ENCODE measurements at regions not wholly inside any gene's neighbourhood (a gene's known extent, or its start where the extent isn't known, plus 50 kb on each side); places are given as distances from the start of the nearest gene placed in this dataset.

DNA sequence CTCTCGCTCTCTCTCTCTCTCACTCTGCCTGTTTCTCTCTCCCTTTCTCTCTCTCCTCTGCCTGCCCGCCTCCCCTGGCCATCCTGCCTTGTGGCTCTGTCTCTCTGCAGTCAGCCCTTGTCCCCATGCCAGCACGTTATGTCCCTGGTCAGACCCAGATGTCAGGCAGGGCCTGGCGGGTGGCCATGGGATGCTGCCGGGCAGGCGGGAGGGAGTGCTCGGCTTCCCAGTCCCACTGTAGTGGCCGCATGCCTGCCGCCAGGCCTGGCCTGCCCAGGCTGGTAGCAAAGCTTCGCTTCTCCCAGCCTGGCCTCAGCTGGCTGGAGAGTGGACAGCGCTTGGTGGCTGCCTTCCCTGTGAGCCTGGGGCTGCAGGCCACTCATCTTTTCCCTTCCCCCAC lies 121.5 kb upstream of the ZNF716 start:
- Histone ChIP-seq H3K4me1 (no peaks in the 10 kb centered on the region), H3K36me3 (no peaks in the 10 kb centered on the region), H3K9me3 (no peaks in the 10 kb centered on the region), H3K27me3 (no peaks in the 10 kb centered on the region), H3K4me3 (no peak overlapping the region), H3K27ac (no peak overlapping the region)
- in situ Hi-C loops (cut with MboI; ENCODE audit: low sequenced_read_pairs in 4 of 4), result no loop called here
- ATAC-seq (no peak), DNase-seq (no peak)
- TF ChIP-seq, protein P1, sequence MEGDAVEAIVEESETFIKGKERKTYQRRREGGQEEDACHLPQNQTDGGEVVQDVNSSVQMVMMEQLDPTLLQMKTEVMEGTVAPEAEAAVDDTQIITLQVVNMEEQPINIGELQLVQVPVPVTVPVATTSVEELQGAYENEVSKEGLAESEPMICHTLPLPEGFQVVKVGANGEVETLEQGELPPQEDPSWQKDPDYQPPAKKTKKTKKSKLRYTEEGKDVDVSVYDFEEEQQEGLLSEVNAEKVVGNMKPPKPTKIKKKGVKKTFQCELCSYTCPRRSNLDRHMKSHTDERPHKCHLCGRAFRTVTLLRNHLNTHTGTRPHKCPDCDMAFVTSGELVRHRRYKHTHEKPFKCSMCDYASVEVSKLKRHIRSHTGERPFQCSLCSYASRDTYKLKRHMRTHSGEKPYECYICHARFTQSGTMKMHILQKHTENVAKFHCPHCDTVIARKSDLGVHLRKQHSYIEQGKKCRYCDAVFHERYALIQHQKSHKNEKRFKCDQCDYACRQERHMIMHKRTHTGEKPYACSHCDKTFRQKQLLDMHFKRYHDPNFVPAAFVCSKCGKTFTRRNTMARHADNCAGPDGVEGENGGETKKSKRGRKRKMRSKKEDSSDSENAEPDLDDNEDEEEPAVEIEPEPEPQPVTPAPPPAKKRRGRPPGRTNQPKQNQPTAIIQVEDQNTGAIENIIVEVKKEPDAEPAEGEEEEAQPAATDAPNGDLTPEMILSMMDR (IDR thresholded peaks at IDR 0.05 in 4 of 5, conservative IDR thresholded peaks at IDR 0.05 in 1 of 5), result no peak
- TF ChIP-seq POLR2A (IDR thresholded peaks at IDR 0.05), result no peak
- intact Hi-C loops (cut with DNase I; ENCODE audit: low total_unique reads), result no loop called here

- TF ChIP-seq, protein P1 (IDR thresholded peaks at IDR 0.05 in 4 of 5, conservative IDR thresholded peaks at IDR 0.05 in 1 of 5), result no peak
- TF ChIP-seq POLR2A (IDR thresholded peaks at IDR 0.05), result no peak
- in situ Hi-C loops (cut with MboI; ENCODE audit: low sequenced_read_pairs in 4 of 4) (no loop called here), intact Hi-C loops (cut with DNase I; ENCODE audit: low total_unique reads) (no loop called here)
- no peak for ATAC-seq
- no peak for DNase-seq
- Histone ChIP-seq H3K9me3 (no peaks in the 10 kb centered on the region), H3K36me3 (no peaks in the 10 kb centered on the region), H3K4me3 (no peak overlapping the region), H3K27ac (no peak overlapping the region), H3K4me1 (no peaks in the 10 kb centered on the region), H3K27me3 (no peaks in the 10 kb centered on the region)
Observed at GRCh38 chr7:57328963-57329362, 121.0 kb upstream of the ZNF716 start.

DNA sequence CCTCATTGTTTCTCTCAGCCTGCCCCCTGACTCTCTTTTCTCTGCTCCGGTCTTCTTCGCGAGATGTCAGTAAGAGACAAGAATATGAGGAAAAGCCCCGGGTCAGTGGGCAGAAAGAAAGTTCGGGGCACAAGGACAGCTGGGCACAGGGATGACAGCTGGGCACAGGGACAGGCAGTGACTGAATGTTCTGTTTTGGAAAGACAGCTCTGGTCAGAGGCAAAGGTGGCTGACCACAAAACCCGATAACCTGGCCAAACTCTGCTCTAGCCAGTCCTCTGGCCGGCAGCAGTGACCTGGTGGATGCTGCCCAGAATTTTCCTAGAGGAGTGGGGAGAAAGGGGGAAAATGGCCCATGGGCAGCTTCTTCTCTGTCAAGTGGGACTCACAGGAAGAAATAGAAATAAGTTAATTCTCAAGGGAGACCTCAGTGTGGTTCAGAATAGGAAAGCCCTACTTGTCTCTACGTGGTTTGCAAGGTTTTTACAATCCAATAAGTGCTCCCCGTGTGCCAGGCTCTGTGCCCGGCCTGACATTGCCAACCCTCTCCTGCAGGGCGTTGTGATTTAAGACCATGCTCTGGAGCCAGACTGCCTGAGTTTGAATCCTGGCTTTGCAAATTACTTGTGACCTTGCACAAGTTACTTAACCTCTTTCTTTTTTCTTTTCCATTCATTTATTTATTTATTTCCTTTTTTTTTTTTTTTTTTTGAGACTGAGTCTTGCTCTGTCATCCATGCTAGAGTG lies 110.6 kb upstream of the ZNF716 start:
- intact Hi-C loops (cut with DNase I; ENCODE audit: low total_unique reads) (no loop called here), in situ Hi-C loops (cut with MboI; ENCODE audit: low sequenced_read_pairs in 4 of 4) (no loop called here)
- H3K4me3 ChIP-seq, result no peak overlapping the region
- no peaks in the 10 kb centered on the region for H3K27me3 ChIP-seq
- TF ChIP-seq, protein P1 (IDR thresholded peaks at IDR 0.05 in 4 of 5, conservative IDR thresholded peaks at IDR 0.05 in 1 of 5), result no peak
- no peak for TF ChIP-seq POLR2A (IDR thresholded peaks at IDR 0.05)
- DNase-seq, result peak in 1 of 2 donors; percentile 48
- peak; percentile 68 to 76 for ATAC-seq
- no peaks in the 10 kb centered on the region for H3K36me3 ChIP-seq
- H3K9me3 ChIP-seq, result no peaks in the 10 kb centered on the region
- peak overlapping the region in 3 of 4 donors; percentile 42 to 60 (median 54) for H3K27ac ChIP-seq
- H3K4me1 ChIP-seq, result no peaks in the 10 kb centered on the region

DNA sequence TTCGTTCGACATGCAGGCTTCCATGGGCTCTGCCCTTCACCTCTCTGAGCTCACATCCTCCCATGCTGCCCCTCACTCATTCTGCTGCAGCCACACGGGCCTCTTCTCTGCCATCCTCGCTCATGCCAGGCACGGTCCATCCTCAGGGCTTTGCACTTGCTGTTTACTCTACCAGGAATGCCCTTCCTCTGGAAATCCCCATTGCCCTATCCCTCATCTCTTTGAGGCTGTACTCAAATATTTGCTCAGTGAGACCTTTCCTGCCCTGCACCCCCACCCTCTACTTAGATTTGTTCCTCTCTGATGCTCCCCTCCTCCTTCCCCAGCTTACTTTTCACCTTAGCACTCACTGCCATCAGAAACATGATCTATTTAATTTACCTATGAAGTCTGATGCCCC lies 107.0 kb upstream of the ZNF716 start:
- Histone ChIP-seq H3K9me3 (no peaks in the 10 kb centered on the region), H3K27me3 (no peaks in the 10 kb centered on the region), H3K36me3 (no peaks in the 10 kb centered on the region), H3K4me3 (no peak overlapping the region), H3K4me1 (no peaks in the 10 kb centered on the region), H3K27ac (peak overlapping the region in 2 of 4 donors; percentile 30 to 77)
- DNase-seq, result no peak
- TF ChIP-seq, protein P1 (IDR thresholded peaks at IDR 0.05 in 4 of 5, conservative IDR thresholded peaks at IDR 0.05 in 1 of 5), result no peak
- no peak for TF ChIP-seq POLR2A (IDR thresholded peaks at IDR 0.05)
- intact Hi-C loops (cut with DNase I; ENCODE audit: low total_unique reads) (no loop called here), in situ Hi-C loops (cut with MboI; ENCODE audit: low sequenced_read_pairs in 4 of 4) (no loop called here)
- ATAC-seq, result no peak

Data from gastrocnemius medialis (tissue), 4 donors.